C4-2B (cell line): ENCODE measurements at regions not wholly inside any gene's neighbourhood (a gene's known extent, or its start where the extent isn't known, plus 50 kb on each side); places are given as distances from the start of the nearest gene placed in this dataset.
A peak's percentile ranks its signal among the peaks of the same experiment; 100 is the strongest.

ENCODE experiments used
- H3K27ac ChIP-seq: fragments of 450-650 bp; 2 replicates; pipeline ENCODE4 v1.5.1; 2017
- ZFX ChIP-seq: fragments of 450-650 bp; IDR thresholded peaks from 2 replicates; pipeline ENCODE4 v1.6.1; 2017
- TF ChIP-seq, protein P1 (sequence below): fragments of 450-650 bp; conservative IDR thresholded peaks from 2 replicates; pipeline ENCODE4 v1.5.1; 2017; ENCODE audit warnings: mild to moderate bottlenecking

- no peak overlapping the region for H3K27ac ChIP-seq
- TF ChIP-seq, protein P1, sequence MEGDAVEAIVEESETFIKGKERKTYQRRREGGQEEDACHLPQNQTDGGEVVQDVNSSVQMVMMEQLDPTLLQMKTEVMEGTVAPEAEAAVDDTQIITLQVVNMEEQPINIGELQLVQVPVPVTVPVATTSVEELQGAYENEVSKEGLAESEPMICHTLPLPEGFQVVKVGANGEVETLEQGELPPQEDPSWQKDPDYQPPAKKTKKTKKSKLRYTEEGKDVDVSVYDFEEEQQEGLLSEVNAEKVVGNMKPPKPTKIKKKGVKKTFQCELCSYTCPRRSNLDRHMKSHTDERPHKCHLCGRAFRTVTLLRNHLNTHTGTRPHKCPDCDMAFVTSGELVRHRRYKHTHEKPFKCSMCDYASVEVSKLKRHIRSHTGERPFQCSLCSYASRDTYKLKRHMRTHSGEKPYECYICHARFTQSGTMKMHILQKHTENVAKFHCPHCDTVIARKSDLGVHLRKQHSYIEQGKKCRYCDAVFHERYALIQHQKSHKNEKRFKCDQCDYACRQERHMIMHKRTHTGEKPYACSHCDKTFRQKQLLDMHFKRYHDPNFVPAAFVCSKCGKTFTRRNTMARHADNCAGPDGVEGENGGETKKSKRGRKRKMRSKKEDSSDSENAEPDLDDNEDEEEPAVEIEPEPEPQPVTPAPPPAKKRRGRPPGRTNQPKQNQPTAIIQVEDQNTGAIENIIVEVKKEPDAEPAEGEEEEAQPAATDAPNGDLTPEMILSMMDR, result no peak
- no peak for TF ChIP-seq ZFX
Observed at GRCh38 chr4:74528178-74528577, 83.2 kb downstream of the AREG start.

DNA sequence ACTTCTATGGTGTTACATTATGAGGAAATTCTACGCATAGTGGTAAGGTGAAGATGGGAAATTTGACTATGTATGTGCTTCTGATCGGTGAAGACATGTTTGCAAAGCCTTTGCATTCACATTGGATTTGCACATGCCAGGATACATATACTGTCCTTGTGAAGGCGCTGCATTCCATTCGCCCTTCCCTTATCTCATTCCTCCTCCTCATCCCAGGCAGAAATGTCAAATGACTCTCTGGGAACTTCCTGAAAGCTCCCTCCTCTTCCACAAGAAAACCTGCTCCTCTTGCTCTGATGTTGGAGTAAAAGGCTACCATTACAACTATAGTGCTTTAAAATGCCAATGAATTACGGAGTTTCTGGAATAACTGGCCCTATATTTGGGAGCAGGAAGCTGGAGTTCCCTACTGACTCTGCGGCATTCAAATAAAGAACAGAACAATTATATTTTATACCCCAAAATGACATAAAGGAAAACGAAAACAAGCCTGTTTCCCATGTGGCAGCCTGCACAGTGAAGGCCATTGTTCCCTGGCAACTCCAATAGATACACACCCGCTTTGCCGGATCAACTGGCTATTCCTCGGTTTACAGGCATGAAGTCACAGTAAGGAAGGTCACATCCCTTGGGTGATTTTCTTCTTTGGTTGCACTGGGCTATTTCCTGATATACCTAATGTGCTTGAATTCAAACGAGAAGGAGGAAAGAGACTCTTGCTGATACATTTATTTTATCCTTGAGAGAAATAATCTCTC is 84.5 kb downstream of the AREG start:
- H3K27ac ChIP-seq, result no peak overlapping the region
- no peak for TF ChIP-seq ZFX
- TF ChIP-seq, protein P1, result no peak

DNA sequence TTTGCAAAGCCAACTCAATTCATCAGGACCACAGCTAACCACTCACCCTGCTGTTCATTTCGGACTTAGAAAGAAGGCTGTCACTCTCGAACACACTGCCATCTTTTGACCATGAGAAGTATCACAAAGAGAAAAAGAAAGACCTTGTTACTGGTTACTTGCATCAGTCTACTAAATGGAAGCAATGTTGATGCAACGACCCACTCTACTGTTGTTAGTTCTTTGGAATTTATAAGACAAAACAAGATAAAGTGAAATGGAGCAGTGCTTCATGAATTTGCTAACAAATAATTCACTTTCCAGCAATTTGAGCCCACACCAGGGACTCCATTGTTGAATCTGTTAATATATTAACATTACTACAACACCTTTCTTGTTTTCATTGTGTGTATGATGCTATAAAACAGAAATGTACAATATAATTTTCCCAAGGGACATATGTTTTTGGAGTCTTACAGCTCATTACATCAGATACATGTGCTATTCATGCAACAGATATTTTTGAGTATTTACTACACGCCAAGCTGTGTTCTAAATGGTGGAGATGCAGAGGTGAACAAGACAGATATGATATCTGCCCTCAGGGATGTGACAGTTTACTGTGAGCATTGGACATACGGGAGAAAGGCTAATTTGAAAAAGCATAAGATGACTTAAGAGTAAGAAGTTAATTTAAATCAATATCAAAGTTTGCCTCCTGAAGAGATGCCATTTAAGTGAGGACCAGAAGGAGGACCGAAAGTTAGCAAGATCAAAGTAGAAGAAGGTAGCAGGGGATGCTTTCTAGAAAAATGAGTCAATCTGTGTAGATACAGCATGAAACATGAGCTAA is 87.2 kb downstream of the AREG start:
- TF ChIP-seq, protein P1, result peak; percentile 59
- TF ChIP-seq ZFX, result no peak
- no peak overlapping the region for H3K27ac ChIP-seq

DNA sequence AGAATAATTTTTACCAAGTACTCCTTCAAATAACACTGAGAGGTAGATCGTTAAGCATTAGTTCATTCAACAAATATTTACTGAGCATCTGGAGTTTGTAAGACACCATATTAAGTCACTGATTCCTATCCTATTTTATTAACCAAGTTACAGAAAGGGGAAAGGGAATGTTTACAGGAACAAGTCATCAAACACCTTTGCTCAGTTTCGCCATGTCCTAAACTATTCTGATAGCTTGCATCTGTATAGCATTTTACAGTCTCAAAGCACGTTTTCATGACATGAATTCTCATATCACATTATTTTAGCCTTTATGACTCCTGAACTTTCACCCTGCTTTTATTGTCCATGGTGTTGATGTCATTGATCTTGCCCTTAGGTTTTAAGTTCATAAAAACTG is 89.2 kb downstream of the AREG start:
- TF ChIP-seq ZFX, result no peak
- TF ChIP-seq, protein P1, result no peak
- H3K27ac ChIP-seq, result no peak overlapping the region

- TF ChIP-seq ZFX, result no peak
- TF ChIP-seq, protein P1, result no peak
- no peak overlapping the region for H3K27ac ChIP-seq
Observed at GRCh38 chr4:74534936-74535335, 90.0 kb downstream of the AREG start.

DNA sequence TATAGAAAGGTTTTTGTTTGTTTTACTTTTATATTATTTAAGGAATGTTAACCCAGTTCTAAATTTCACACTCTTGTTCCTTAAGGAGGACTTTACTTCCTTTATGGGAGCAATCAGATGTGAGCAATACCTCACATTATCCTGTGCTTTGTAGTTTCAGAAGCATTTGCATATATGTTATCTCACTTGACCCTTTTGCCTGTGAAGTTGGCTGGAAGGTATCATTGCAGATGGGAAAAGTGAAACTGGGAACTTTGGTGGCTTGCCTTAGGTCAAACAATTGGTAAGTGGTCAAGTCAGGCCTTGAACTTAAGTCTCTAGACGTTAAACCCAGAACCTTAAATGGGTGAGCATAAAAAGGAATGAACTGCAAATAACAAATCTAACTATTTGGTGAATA is 90.6 kb downstream of the AREG start:
- TF ChIP-seq ZFX, result no peak
- TF ChIP-seq, protein P1, result no peak
- H3K27ac ChIP-seq, result no peak overlapping the region

- H3K27ac ChIP-seq, result no peak overlapping the region
- TF ChIP-seq, protein P1, result peak; percentile 25
- TF ChIP-seq ZFX, result no peak
Observed at GRCh38 chr4:74536557-74536956, 91.6 kb downstream of the AREG start.
